ENCODE measurements at regions not wholly inside any gene's neighbourhood (a gene's known extent, or its start where the extent isn't known, plus 50 kb on each side); places are given as distances from the start of the nearest gene placed in this dataset.

- TF ChIP-seq, protein P1, sequence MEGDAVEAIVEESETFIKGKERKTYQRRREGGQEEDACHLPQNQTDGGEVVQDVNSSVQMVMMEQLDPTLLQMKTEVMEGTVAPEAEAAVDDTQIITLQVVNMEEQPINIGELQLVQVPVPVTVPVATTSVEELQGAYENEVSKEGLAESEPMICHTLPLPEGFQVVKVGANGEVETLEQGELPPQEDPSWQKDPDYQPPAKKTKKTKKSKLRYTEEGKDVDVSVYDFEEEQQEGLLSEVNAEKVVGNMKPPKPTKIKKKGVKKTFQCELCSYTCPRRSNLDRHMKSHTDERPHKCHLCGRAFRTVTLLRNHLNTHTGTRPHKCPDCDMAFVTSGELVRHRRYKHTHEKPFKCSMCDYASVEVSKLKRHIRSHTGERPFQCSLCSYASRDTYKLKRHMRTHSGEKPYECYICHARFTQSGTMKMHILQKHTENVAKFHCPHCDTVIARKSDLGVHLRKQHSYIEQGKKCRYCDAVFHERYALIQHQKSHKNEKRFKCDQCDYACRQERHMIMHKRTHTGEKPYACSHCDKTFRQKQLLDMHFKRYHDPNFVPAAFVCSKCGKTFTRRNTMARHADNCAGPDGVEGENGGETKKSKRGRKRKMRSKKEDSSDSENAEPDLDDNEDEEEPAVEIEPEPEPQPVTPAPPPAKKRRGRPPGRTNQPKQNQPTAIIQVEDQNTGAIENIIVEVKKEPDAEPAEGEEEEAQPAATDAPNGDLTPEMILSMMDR (IDR thresholded peaks at IDR 0.05; ENCODE audit: insufficient read depth, low read length, poor library complexity, severe bottlenecking), result no peak
- no peak for TF ChIP-seq EZH2phosphoT487 (conservative IDR thresholded peaks at IDR 0.05; ENCODE audit: low read length)
Measured at GRCh38 chr2:66171530-66171929, 263.4 kb upstream of the MEIS1 start.
